Fibroblast of lung (primary cell): ENCODE measurements at regions not wholly inside any gene's neighbourhood (a gene's known extent, or its start where the extent isn't known, plus 50 kb on each side); places are given as distances from the start of the nearest gene placed in this dataset.

ENCODE experiments used
- CTCF ChIP-seq, 2 donors: IDR thresholded peaks in 1 of 2; conservative IDR thresholded peaks in 1 of 2; 1 replicate in 1 of 2; 2 replicates in 1 of 2; pipeline ENCODE4 v1.5.1; 2011 to 2012; ENCODE audit warnings: low read length in 2 of 2, control low read depth in 1 of 2, inconsistent platforms in 1 of 2, low read depth in 1 of 2, mild to moderate bottlenecking in 1 of 2
- EZH2 ChIP-seq: IDR thresholded peaks from 2 replicates; pipeline ENCODE4 v1.5.1; 2012; ENCODE audit warnings: low read length, control low read depth, mild to moderate bottlenecking; ENCODE audit errors: missing control alignments

GRCh38 chr14:58747181-58747580 is 109.4 kb downstream of the DACT1 start:
- TF ChIP-seq CTCF (conservative IDR thresholded peaks at IDR 0.05 in 1 of 2, IDR thresholded peaks at IDR 0.05 in 1 of 2; ENCODE audit: low read depth in 1 of 2, low read length in 2 of 2): no peak
- no peak for TF ChIP-seq EZH2
